CD4-positive, alpha-beta T cell treated with Interferon alpha-2 for 1 hour (primary cell): ENCODE measurements at regions not wholly inside any gene's neighbourhood (a gene's known extent, or its start where the extent isn't known, plus 50 kb on each side); places are given as distances from the start of the nearest gene placed in this dataset.
"Not testable (repeated sequence)": the region's sequence is repeated elsewhere in the genome, so short reads cannot be mapped to it uniquely, and the experiment has no call there.

Experiments
- DNase-seq, 2 donors: peaks; one replicate each; pipeline ENCODE4 v3.0.0-alpha.2; 2020 to 2022

GRCh38 chr2:240256704-240257637 lies 116.5 kb upstream of the OTOS start:
- DNase-seq: no peak

DNA sequence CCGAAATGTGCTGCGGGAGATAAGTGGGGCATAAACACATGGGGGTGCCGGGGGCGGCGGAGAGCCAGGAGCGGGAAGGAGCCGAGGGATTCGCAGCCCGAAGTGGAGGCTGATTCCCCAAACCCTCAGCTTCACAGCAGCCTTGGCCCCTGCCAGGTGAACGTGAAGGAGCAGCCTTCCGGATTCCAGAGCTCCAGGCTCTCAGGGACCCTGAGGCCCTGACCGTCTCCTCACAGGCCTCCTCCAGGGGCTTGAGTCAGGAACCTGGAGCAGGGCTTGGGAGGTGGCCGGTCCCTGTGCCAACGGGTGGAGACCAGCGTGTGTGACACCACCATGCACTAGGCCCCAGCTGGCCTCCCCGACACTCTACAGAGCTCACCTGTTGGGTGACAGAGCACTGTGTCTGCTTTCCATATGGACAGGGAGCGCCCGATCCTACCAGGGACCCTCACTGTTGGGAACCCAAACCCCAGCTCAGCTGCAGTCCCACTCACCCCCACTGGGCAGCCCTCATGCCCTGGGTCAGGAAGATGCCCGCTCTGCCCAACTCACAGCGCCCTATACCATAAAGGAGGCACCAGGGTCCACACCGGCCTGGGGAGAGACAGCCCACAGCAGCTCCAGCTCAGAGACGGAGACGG lies 117.6 kb upstream of the OTOS start:
- no peak for DNase-seq

GRCh38 chr2:240258685-240259084 lies 118.2 kb upstream of the OTOS start:
- DNase-seq: no peak

GRCh38 chr2:240259201-240259923 lies 118.9 kb upstream of the OTOS start:
- DNase-seq: no peak

GRCh38 chr2:240259924-240260529 lies 119.6 kb upstream of the OTOS start:
- no peak for DNase-seq

DNA sequence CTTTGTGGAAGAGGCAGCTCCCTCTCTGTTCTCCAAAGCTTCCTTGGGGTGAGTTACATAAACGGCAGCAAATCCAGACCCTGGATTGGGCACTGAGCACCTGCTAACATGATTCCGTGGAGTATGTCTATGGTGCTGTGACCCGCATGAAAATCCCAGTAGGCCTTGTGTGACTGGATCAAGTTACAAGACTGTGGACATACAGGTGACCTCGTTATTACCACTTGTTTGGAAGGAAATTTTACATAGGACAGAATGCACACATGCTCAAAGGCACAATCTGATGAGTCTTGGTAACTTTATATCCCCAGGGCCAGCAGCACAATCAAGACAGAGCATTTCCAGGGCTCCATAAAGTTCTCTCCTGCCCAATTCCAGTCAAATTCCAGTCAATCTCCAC lies 120.2 kb upstream of the OTOS start:
- no peak for DNase-seq

DNA sequence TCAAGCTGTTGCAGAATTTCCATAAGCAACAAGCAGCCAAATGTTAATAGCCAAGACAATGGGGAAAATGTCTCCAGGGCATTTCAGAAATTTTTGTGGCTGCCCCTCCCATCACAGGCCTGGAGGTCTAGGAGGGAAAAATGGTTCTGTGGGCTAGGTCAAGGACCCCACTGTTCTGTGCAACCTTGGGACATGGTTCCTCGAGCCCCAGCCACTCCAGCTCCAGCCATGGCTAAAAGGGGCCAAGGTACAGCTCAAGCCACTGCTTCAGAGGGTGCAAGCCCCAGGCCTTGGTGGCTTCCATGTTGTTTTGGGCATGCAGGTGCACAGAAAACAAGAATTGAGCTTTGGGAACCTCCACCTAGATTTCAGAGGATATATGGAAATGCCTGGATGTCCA lies 122.1 kb upstream of the OTOS start:
- not testable (repeated sequence) for DNase-seq

GRCh38 chr2:240269380-240269779 lies 128.9 kb upstream of the OTOS start:
- no peak for DNase-seq

GRCh38 chr2:240269886-240270285 lies 129.4 kb upstream of the OTOS start:
- no peak for DNase-seq

GRCh38 chr2:240271716-240272341 lies 131.4 kb upstream of the OTOS start:
- DNase-seq: no peak

DNA sequence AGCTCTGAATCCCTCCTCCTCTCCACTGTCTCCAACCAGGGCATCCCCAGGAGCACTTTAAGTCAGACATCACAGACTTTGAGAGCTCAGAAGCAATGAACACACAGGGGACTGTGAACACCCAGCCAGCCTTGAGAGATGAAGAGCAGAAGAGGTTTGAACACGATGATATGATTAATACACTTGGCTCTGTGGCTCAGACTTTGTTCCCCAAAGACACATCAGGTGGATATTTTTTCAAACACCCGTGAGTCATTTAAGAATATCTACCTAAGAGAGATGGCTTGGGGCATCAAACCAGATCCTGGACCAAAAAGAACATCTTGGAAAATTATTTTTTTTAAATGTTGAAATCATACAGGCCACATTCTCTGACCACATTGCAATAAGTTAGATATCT lies 134.9 kb upstream of the OTOS start:
- no peak for DNase-seq

DNA sequence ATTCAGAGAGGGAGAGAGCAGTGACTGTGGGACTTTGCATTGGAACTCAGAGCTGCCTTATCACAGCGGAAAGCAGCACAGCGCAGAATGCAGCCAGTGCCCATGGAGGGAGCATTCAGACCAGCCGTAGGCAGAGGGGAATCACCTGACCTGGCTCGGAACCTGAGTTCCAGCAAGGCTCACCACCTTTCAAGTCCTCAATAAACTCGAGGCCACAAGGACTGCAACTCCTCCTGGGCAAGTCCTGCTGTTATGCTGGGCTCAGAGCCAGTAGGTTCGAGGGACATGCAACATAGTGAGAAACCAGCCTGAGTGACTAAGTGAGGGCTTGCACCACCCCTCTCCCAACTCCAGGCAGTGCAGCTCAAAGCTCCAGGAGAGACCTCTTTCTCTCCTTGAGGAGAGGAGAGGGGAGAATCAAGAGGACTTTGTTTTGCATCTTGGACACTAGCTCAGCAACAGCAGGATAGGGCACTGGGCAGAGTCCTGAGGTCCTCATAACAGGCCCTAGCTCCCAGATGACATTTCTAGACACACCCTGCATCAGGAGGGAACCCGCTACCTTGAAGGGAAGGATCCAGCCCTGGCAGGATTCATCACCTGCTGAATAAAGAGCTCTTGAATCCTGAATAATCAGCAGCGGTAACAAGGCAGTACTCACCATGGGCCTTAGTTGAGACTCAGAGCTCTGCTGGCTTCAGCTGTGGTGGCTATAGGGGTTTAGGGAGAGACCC lies 136.8 kb upstream of the OTOS start:
- no peak for DNase-seq

GRCh38 chr2:240277807-240278522 lies 137.5 kb upstream of the OTOS start:
- no peak for DNase-seq

- no peak for DNase-seq
Measured at GRCh38 chr2:240278661-240279060, 138.2 kb upstream of the OTOS start.

GRCh38 chr2:240280621-240281020 lies 140.2 kb upstream of the OTOS start:
- no peak for DNase-seq

- no peak for DNase-seq
Measured at GRCh38 chr2:240284503-240285259, 144.2 kb upstream of the OTOS start.

DNA sequence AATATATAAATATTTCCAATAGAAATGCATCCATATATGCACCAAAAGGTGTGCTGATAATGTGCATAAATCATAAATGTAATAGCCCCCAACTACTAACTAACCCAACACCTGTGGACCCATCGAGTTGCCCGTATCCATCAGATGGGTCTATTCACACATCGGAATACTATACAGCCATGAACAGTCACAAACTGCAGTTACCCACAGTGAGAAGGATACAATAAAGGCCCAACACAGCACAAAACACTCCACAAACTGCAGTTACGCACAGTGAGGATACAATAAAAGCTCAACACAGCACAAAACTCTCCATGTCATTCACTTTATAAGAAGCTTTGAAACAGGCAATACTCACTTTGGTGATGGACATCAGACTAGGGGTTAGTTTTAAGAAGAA lies 145.3 kb upstream of the OTOS start:
- no peak for DNase-seq

DNA sequence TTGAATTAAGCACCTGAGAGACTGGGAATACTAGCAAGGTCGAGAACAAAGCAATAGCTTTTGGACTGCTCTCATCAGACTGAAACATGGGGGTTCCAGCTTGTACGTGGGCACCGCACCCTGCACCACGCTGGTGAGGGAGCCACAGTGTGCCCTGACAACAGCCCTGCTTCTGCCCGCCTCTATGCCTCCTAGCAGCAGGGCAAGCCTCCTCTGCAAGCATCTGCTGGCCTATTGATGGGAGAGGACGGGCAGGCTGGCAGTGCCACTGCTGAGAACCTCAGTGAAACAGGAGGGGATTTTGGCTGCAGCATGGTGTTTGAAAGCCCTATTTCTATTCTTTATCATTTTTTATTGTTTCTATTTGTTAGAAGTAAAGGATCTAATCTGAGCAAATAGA lies 146.1 kb upstream of the OTOS start:
- DNase-seq: no peak

- DNase-seq: no peak
Measured at GRCh38 chr2:240287011-240287410, 146.6 kb upstream of the OTOS start.

GRCh38 chr2:240287496-240288086 lies 147.1 kb upstream of the OTOS start:
- no peak for DNase-seq
